Stimulated activated CD4-positive, alpha-beta T cell treated with anti-CD3 and anti-CD28 coated beads, Interleukin-4, amount 100 ng/mL, for 24 hours (primary cell): ENCODE measurements at regions not wholly inside any gene's neighbourhood (a gene's known extent, or its start where the extent isn't known, plus 50 kb on each side); places are given as distances from the start of the nearest gene placed in this dataset.

Experiments
- DNase-seq: peaks from one replicate; pipeline ENCODE4 v3.0.0-alpha.2; 2020

DNA sequence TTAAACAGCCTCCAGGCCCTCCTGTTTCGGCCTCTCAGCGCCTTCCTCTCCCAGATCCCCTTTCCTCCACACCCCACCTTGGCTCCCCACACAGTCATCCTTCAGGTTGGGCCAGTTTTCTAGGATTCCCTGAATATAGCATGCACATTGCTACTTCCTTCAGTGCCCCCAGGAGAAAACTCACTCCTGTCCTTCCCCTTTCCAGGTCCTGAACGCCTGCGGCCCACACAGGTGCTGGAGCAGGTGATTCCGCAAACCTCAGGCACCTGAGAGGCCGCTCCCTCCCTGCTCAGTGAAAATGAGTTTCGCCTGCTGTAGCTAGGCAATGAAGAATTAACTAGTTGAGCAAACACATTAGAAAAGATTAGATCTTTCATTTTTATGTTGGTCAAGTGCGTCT lies 185.0 kb downstream of the MED10 start:
- no peak for DNase-seq

DNA sequence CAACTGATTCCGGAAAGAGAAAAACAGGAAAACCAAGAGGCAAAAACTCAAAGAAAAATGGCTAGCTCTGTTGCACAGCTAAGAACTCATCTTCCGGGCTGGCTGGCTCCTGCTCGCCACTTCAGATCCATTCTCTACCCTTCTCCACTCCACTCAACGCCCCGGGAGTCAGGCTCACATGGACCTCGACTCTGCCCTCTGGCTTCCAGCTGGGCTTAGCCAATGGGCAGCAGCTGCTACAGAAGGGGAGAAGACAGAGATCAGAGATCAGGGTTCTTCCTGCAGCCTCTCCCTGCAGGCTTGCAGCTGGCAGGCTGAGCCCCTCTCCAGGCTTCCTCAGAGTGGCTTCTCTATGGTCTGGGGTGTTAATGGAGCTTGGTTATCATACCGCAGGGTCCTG lies 187.5 kb downstream of the MED10 start:
- DNase-seq, result no peak

DNA sequence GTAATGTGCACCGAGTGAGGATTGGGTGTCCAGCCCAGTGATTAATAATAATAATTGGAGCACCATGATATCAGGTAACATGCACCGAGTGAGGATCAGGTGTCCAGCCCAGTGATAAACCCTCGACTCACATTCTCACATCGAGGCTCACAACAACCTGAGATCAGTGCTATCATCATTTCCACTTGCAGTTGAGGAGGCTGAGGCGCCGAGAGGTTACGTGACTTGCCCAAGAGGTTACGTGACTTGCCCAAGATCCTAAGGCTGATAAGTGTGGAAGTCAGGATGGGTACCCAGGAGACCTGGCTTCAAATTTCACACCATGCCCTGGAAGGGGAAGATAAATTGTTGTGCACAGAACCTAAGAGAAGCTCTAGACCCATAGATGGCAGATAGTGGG lies 189.4 kb downstream of the MED10 start:
- DNase-seq, result no peak

DNA sequence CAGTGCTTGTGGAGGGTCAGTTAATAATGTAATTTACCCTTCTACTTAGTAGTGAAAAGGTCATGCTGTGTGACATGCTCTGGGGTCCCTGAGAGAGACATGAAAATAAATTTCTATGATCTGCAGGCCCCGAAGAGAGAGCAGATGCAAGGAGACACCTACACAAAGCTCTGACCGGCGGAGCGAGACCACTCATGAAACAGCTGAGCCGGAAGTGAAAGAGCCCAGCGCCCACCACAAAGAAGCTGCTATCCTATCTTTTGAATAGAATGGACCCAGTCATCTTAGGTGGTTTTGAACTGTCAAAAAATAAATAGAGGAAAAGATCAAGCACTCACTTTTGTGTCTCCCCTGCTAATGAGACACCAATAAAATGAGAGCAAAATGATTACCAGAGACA lies 190.0 kb downstream of the MED10 start:
- DNase-seq, result no peak

DNA sequence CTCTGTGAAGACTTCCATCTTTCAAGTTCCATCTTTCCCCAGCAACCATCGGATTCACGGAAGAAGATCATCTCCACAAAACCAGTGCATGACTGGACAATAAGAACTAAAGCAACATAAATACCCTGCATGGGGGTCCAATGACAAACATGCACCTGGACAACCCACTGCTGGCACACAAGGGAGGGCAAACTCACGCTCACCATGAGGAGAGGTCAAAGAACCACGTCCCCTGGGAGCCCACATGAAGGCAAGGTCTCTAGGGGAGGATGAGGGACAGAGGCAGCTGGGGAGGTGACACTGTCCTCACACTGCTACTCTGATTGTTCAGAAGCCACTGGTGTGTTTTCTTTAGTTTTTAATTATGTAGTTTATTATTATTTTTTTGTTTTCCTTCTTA lies 190.8 kb downstream of the MED10 start:
- no peak for DNase-seq

DNA sequence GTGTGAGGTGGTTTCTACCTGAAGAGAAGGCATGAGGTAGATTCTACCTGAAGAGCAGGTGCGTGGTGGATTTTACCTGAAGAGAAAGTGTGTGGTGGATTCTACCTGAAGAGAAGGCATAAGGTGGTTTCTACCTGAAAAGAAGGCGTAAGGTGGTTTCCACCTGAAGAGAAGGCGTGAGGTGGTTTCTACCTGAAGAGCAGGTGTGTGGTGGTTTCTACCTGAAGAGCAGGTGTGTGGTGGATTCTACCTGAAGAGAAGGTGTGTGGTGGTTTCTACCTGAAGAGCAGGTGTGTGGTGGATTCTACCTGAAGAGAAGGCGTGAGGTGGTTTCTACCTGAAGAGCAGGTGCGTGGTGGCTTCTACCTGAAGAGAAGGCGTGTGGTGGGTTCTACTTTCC lies 192.8 kb downstream of the MED10 start:
- no peak for DNase-seq

DNA sequence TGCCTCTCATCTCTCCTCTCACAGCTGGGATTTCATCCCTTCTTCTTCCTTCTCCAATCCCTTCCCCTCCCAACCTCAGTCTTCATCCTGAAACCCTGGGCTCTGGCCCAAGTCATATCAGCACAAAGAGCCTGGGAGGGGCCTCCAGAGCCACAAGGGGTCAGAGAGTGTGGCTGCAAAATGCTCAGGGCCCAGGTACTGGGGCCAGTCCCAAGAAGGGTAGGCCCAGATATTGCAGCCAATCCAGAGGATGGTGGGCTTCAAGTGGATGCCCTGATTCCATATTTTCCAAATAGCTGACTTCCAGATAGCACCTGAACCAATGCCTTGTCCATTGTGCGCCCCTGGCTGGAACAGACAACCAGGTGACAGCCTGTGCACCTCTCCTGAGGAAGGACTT lies 193.9 kb downstream of the MED10 start:
- no peak for DNase-seq

DNA sequence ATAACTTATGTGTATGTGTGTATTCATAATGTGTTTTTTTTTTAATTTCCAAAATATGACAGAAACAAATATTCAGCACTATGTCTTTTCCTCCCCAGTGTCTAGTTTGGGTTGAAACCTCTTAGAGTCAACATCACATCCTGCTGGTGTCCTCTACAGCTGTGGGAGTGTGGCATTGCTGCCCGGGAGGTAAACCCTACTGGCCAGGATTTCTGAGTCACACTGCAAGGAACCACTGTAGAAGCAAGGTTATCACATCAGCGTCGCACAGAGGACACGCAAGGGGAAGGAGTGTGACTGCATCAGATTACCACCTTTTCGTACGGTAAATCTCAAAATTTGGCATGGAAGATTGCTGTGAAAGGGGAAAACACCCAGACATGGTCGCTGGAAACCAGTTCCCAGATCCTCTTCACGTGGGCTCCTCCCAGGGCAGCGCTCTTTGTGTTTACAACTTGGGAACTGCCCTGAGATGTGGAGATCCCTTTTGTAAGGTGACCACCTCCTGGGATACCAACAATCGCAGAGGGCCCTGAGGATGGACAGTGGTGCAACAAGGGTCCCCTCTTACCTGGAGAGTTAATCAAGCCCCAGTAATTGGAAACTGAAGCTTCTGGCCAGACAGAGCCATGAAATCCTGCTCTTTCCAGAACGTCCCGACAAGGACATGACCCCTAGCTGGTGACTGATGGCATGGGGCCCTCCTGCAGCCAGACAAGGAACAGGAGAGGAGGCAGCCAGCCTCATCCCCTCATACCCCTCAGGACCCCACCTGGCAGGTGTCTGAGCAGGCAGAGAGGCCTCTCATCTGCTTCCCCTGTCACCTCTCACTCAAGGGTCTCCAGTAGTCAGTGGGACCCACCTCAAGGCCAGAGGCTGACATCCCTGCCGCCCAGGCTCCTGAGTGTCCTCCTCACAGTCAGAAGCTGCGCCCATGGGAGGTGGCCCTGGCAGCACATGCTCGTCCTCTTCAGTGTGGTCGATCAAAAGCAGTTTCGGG lies 194.7 kb downstream of the MED10 start:
- no peak for DNase-seq

DNA sequence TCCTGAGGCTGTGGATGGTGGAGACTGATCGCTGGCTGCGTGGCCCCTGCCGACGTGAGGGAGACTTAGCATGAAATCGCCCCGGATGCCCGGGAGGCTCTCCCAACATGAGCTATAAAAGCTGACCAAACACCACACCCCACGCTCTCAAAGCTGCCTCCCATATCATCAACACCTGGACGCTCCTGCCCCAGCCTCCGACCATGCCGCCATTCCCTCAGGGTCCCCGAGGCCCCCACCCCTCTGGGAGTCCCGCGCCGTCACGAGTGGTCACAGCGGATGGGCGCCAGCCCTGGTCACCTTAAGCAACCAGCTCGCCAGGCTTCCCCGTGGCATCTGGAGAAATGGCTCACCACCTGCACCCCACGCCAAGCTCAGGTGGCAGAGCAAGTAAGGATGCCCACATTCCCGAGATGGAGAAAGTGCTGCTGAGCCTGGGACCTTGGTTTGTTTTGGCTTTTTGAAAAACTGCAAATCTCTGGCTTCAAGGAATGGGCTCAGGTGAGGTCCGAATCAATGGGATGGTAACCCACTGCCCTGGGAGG lies 196.0 kb downstream of the MED10 start:
- DNase-seq, result no peak

DNA sequence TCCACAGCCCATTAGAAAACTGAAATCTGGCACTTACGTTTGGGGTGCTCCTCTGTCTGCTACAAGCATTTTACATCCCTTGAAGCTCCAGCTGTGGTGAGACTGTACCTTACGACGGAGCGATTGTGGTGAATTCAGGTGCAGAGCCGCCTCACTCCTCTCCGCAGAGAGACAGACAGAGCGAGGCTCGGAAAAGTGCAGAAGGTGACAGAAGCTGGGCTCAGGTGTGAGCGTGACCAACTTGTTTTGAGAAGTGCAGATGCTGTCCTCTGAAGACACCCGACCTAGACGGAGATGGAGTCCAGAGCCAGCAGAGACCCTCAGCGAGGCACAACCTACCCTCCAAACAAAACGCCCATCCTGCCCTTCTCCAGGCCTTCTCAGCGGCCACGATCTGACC lies 196.5 kb downstream of the MED10 start:
- DNase-seq, result no peak

DNA sequence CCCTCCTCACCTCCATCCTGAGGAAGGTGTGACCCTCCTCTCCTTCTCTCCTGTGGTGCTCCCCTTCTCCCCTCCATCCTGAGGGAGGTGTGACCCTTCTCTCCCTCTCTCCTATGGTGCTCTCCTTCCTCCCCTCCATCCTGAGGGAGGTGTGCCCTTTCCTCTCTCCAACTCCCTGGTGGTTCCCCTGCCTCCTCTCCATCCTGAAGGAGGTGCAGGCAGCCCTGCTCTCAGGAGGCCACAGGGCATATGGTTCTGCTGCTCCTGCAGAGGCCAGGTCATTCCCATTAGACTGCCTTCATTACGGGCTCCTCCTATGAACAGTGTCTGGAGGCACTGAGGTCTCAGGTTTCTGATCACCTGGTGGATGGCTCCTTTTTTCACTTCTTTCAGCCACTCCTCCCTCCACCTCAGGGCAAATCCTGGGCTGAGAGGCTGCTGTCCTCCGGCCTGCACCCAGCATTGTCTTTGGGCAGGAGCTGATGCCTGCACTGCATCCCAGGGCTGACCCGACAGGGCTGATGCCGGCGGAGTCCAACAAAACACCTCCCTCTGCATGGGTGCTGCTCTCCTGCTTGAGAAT lies 197.1 kb downstream of the MED10 start:
- no peak for DNase-seq

DNA sequence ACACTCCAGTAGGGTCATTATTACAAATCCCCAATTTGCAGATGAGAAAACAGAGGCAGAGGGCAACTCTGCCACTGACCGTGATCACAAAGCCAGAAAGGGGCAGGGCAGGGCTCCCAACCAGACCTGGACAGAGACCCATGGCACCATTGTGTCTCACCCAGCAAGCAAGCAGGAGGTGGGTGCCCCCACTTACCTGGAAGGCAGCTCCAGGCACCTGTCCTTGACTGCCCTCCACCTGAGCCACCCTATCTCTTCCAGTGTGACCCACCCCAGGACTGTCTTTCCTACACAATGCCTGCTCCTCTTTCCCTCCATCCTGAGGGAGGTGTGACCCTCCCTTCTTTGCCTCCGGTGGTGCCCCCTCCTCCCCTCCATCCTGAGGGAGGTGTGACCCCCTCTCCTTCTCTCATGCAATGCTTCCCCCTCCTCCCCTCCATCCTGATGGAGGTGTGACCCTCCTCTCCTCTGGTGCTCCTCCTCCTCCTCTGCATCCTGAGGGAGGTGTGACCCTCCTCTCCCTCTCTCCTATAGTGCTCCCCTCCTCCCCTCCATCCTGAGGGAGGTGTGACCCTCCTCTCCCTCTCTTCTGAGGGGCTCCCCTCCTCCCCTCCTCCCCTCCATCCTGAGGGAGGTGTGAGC lies 198.0 kb downstream of the MED10 start:
- DNase-seq, result no peak

DNA sequence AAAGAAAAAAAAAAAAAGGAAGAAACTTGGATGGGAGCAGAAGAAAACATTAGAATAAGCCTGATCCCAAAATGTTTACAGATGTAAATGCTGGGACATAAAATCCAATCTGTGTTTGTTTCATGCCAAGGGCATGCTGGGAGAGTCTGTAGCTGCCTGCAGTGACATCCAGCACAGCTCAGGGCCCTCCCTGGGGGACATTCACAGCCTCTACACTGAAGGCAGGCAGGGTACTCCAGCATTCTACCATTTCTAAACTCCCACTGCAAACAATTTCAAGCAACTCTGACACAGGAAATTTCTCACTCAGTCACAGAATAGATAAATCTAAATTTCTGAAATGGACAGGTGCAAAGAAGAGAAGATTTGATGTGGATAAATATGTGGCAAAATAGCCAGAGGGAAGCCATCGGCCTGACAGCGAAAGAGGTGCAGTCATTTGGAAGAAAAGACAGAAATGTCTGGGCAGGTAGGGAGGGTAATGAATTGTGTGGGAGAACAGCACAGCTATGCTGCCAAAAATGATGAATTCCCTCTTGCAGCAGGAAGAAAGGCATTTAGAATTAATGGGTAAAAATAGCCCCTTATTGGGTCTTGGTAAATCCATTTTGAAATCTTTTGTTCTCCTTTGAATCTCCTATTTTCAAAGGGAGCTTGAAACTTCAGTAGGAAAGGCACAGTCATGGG lies 199.4 kb downstream of the MED10 start:
- DNase-seq, result no peak

DNA sequence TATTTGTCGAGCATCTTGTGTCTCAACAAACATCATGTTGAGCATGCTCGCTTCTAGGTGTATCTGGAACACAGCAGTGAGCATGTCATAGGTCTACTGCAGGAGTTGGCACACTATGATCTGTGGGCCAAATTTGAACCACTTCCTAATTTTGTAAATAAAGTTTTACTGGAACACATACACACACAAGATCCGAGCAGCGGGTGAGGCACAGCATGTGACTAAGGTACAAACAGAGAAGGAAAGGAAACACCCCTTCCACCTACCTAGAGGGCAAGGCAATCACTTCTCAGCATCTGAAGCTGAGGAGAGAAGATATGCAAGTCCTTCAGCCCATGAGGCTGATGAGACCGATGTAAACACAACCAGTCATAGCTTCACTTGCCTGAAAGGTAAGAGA lies 200.4 kb downstream of the MED10 start:
- no peak for DNase-seq

DNA sequence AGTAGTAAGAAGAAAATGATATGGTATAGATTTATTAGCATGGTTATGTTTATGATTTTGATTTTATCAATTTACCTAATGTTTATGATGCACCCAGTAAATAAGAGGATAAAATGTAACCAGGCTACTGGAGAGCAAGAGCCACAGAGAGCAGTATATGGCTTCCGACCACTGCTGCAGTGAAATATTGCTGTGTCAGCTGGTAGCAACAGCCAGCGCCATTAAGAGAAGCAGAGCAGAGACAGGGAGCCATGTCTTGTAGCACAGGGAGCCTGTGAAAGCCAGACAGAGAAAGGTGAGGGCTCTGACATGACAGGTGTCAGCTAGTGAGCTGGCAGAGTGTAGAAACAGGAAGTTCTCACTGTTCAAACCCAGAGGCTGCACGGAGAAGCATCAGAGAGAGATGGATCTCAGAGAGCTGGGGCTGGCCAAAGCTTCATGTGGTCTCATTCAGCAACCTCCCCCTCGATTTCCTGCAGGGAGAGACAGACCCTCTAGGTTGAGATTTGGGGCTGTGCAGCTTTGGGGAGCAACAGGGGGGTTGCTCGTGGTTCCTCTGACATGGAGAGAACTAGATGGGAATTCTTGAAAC lies 202.1 kb downstream of the MED10 start:
- no peak for DNase-seq

DNA sequence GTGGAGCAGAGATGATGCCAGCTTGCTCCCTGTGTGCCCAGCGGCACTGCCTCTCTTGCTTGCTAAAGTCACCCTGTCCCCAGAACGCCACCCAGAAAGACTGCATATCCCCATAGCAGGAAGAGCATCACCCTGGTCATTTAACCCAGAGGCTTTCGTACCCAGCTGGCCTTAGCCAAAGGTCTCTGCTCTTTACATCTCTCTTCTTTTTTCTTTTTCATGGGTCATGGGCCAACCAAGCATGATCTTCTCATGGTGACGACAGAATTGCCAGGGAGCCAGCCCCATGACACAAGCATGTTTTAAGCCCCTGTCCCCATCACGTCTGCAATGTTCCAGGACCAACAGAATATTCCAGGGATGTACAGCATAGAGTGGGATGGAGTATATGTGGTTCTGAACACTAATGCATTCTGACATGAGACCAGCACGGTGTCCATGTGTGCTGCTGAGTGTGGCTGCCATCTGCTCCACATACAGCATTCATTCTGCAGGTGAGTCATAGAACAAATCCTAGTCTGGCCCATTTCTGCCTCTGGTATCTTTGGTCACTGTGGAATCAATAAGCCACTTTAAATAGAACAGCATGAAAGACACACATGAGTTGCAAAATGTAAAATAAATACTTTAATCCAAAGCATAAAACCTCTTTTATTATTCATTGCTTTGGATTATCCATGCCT lies 203.0 kb downstream of the MED10 start:
- no peak for DNase-seq

DNA sequence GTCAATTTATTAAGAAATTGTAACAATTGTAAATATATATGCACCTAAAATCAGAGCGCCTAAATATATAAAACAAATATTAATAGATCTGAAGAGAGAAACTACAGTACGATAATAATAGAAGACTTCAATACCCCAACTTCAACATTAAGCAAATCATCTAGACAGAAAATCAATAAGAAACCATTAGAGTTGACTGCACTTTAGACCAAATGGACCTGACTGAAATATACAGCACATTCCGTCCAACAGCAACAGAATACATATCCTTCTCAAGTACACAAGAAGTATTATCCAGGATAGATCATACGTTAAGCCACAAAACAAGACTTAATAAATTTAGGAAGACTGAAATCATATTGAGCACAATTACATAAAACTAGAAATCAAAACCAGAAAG lies 208.7 kb downstream of the MED10 start:
- no peak for DNase-seq

DNA sequence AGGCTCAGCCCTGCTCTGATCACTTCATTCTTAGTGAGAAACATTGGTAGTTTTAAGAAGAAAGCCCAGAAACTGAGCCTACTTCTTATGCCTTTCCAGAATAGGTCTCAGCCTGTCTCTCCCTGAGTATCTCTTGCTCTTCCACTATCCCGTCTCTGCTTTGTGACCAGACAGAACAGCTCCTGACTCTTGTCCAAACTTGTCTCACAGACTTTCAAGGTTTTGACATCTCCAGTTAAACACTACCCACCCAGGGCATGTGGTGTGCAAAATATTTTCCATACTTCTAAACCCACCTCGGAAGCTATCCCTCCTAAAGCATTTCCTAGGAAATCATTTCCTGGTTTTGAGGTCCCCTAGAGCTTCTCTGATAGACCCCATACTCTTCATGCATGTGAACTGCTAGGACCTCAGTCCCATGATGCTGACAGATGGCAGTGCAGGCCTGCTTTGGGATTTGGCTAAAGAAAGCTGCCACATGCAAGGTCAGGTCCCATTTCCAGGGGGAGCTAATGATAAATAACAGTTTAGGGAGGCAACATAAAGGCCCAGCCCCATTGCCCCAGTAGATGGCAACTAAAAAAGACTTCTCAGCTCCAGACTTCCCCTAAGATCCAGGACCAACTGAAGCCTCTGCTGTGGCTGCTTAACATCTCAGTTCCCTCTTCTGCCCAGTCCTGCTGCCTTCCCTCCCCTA lies 211.5 kb downstream of the MED10 start:
- DNase-seq, result no peak

DNA sequence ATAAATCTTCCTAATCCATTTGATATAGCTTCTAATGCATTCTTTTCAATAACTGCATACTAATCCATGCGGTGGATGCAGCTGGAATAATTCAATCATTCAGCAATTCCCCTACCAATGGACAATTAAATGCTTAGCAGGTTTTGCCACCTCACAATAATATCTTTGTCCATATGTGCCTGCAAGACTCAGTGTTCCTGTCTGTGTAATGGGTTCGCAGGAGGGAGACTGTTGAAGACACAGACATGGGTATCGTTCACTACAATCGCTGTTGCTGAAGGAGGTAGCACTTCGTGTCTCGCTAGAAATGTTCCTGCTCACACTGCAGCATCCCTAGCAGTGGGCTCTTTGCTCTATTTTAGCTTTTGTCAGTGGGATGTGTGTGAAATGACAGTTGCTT lies 214.4 kb downstream of the MED10 start:
- no peak for DNase-seq

DNA sequence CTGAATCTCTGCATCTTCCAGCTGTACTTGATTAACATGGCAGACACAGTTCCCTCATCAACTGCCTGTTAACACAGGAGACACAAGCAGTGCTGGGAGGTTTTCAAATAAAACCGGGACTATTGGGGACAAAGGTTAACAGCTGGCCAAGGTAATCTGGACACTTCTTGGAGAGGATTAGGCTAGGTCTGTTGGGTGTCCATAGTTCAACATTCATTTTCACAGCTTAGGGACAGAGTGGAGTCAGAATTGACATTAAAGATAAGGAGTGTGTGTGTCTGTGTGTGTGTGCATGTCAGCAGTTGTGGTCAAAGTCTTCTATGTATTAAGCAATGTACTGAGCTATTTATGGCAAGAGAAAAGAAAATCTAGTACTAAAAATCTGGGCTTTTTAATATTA lies 216.2 kb downstream of the MED10 start:
- no peak for DNase-seq

DNA sequence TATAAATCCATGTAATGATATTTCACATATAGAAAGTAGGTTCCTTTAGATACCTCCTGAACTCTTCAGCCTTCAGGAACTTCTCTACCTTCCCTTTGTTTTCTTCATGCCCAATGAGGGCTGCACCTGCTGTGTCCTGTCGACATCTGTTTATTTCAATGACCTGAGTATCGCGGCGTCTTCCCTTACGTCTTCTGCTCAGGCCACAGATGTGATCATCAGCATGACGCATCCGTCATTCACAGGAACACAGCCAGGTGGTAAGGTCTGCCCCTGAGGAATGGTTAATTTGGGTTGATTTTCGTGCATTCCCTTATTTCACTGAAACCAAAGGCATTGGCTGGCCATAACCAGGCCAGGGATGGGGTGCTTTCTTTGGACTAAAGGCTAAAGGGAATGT lies 217.1 kb downstream of the MED10 start:
- DNase-seq, result no peak
